Liver (tissue), 8 donors: ENCODE measurements at regions not wholly inside any gene's neighbourhood (a gene's known extent, or its start where the extent isn't known, plus 50 kb on each side); places are given as distances from the start of the nearest gene placed in this dataset.

ENCODE experiments used
- DNase-seq: peaks from one replicate; pipeline ENCODE4 v3.0.0-alpha.2; 2017; ENCODE audit warnings: low spot score
- H3K27ac ChIP-seq, 2 donors: one replicate each; pipeline ENCODE4 v1.7.0; 2013; ENCODE audit warnings: inconsistent platforms in 2 of 2, low read length in 2 of 2, control low read depth in 1 of 2, low read depth in 1 of 2, mild to moderate bottlenecking in 1 of 2
- H3K27me3 ChIP-seq, 4 donors: one replicate each; pipeline versions ENCODE4 v1.6.1 to v1.7.0; 2013; ENCODE audit warnings: low read length in 3 of 4, inconsistent platforms in 1 of 4, mild to moderate bottlenecking in 1 of 4, moderate library complexity in 1 of 4; ENCODE audit not compliant: control insufficient read depth in 4 of 4, insufficient read depth in 4 of 4
- H3K36me3 ChIP-seq, 4 donors: one replicate each; pipeline versions ENCODE4 v1.6.1 to v1.7.0; 2013; ENCODE audit warnings: low read length in 3 of 4, mild to moderate bottlenecking in 3 of 4, low read depth in 1 of 4, moderate library complexity in 1 of 4; ENCODE audit not compliant: control insufficient read depth in 4 of 4, insufficient read depth in 3 of 4
- H3K4me1 ChIP-seq, 4 donors: one replicate each; pipeline versions ENCODE4 v1.6.1 to v1.7.0; 2013; ENCODE audit warnings: low read length in 3 of 4, mild to moderate bottlenecking in 3 of 4, moderate library complexity in 1 of 4; ENCODE audit not compliant: control insufficient read depth in 4 of 4, insufficient read depth in 4 of 4
- H3K4me3 ChIP-seq, 3 donors: one replicate each; pipeline versions ENCODE4 v1.6.1 to v1.7.0; 2013; ENCODE audit warnings: low read length in 3 of 3, control low read depth in 1 of 3, low read depth in 1 of 3, mild to moderate bottlenecking in 1 of 3
- H3K9ac ChIP-seq, 2 donors: one replicate each; pipeline ENCODE4 v1.7.0; 2013; ENCODE audit warnings: low read length in 2 of 2, mild to moderate bottlenecking in 2 of 2, moderate library complexity in 2 of 2, control low read depth in 1 of 2, low read depth in 1 of 2
- H3K9me3 ChIP-seq, 4 donors: one replicate each; pipeline versions ENCODE4 v1.6.1 to v1.7.0; 2013; ENCODE audit warnings: low read length in 3 of 4; ENCODE audit not compliant: control insufficient read depth in 4 of 4
- ATF3 ChIP-seq: IDR thresholded peaks from 2 replicates; pipeline ENCODE4 v1.6.1; 2016; ENCODE audit warnings: antibody characterized with exemption
- CTCF ChIP-seq: fragments of 150-350 bp; IDR thresholded peaks from 2 replicates; pipeline ENCODE4 v1.5.1; 2017; ENCODE audit warnings: improper control_type of control experiment, low read depth, low read length; ENCODE audit not compliant: missing input control
- EGR1 ChIP-seq, 2 donors: IDR thresholded peaks; 2 replicates each; pipeline ENCODE4 v1.6.1; 2016 to 2018; ENCODE audit warnings: antibody characterized with exemption in 2 of 2, low read depth in 2 of 2
- FOXA1 ChIP-seq: IDR thresholded peaks from 2 replicates; pipeline ENCODE4 v1.6.1; 2016; ENCODE audit warnings: antibody characterized with exemption
- FOXA2 ChIP-seq: IDR thresholded peaks from 2 replicates; pipeline ENCODE4 v1.6.1; 2016; ENCODE audit warnings: antibody characterized with exemption
- GABPA ChIP-seq, 2 donors: IDR thresholded peaks in 1 of 2; conservative IDR thresholded peaks in 1 of 2; 2 replicates each; pipeline ENCODE4 v1.6.1; 2016; ENCODE audit warnings: antibody characterized with exemption in 2 of 2, mild to moderate bottlenecking in 1 of 2, moderate library complexity in 1 of 2
- HNF4A ChIP-seq, 2 donors: conservative IDR thresholded peaks; 2 replicates each; pipeline ENCODE4 v1.6.1; 2016; ENCODE audit warnings: antibody characterized with exemption in 2 of 2, mild to moderate bottlenecking in 2 of 2
- HNF4G ChIP-seq: IDR thresholded peaks from 2 replicates; pipeline ENCODE4 v1.6.1; 2016; ENCODE audit warnings: antibody characterized with exemption
- JUND ChIP-seq, 2 donors: IDR thresholded peaks; 2 replicates each; pipeline ENCODE4 v1.6.1; 2016; ENCODE audit warnings: antibody characterized with exemption in 2 of 2
- MAX ChIP-seq: IDR thresholded peaks from 2 replicates; pipeline ENCODE4 v1.6.1; 2016; ENCODE audit warnings: antibody characterized with exemption
- NR2F2 ChIP-seq: IDR thresholded peaks from 2 replicates; pipeline ENCODE4 v1.6.1; 2016; ENCODE audit warnings: antibody characterized with exemption
- RAD21 ChIP-seq, 2 donors: IDR thresholded peaks; 2 replicates each; pipeline ENCODE4 v1.6.1; 2016; ENCODE audit warnings: antibody characterized with exemption in 2 of 2, mild to moderate bottlenecking in 2 of 2
- RXRA ChIP-seq, 2 donors: IDR thresholded peaks; 2 replicates each; pipeline ENCODE4 v1.6.1; 2017 to 2018; ENCODE audit warnings: antibody characterized with exemption in 2 of 2, mild to moderate bottlenecking in 1 of 2
- SP1 ChIP-seq: IDR thresholded peaks from 2 replicates; pipeline ENCODE4 v1.6.1; 2018; ENCODE audit warnings: antibody characterized with exemption, mild to moderate bottlenecking
- TAF1 ChIP-seq: conservative IDR thresholded peaks from 2 replicates; pipeline ENCODE4 v1.6.1; 2016; ENCODE audit warnings: antibody characterized with exemption, mild to moderate bottlenecking
- YY1 ChIP-seq: IDR thresholded peaks from 2 replicates; pipeline ENCODE4 v1.6.1; 2016; ENCODE audit warnings: antibody characterized with exemption, mild to moderate bottlenecking
- ZBTB33 ChIP-seq: IDR thresholded peaks from 2 replicates; pipeline ENCODE4 v1.6.1; 2016; ENCODE audit warnings: antibody characterized with exemption
- WGBS: extraction: QIAGEN DNeasy Blood & Tissue Kit; methylation state at CpG from one replicate; pipeline ENCODE4 v1.1.7; 2013; 5-methylcytosine and 5-hydroxymethylcytosine counted together
- donor health status: healthy.
- donor health status: healthy.
- donor health status: healthy.
- donor health status: healthy.
- donor health status: healthy.

GRCh38 chr18:55105873-55106272, 146.6 kb upstream of the CCDC68 start (continued):
- TF ChIP-seq YY1: no peak
- no peak for TF ChIP-seq RXRA (IDR thresholded peaks at IDR 0.05)
- no peak for TF ChIP-seq SP1

- WGBS: 74% methylated on average over 3 of the region's 3 CpGs
- Histone ChIP-seq H3K9ac (no peak overlapping the region), H3K27ac (no peak overlapping the region), H3K27me3 (no peaks in the 10 kb centered on the region), H3K36me3 (no peaks in the 10 kb centered on the region), H3K4me1 (peaks cover 0 to 2% (median 0%) of the 10 kb centered on the region in 4 donors), H3K4me3 (no peak overlapping the region), H3K9me3 (peaks cover 0 to 2% (median 0%) of the 10 kb centered on the region in 4 donors)
- DNase-seq: no peak
- TF ChIP-seq RAD21 (IDR thresholded peaks at IDR 0.05) (no peak), JUND (IDR thresholded peaks at IDR 0.05) (no peak), CTCF (no peak), HNF4A (conservative IDR thresholded peaks at IDR 0.05) (no peak), ZBTB33 (no peak), GABPA (IDR thresholded peaks at IDR 0.05 in 1 of 2, conservative IDR thresholded peaks at IDR 0.05 in 1 of 2) (no peak), EGR1 (IDR thresholded peaks at IDR 0.05; ENCODE audit: low read depth in 2 of 2) (no peak), SP1 (no peak), ATF3 (no peak), TAF1 (no peak), MAX (no peak), FOXA1 (no peak), NR2F2 (no peak), FOXA2 (no peak), RXRA (IDR thresholded peaks at IDR 0.05) (no peak), HNF4G (no peak), YY1 (no peak)
Observed at GRCh38 chr18:55102958-55103456, 143.7 kb upstream of the CCDC68 start.

- Histone ChIP-seq H3K9ac (no peak overlapping the region), H3K27ac (no peak overlapping the region), H3K27me3 (no peaks in the 10 kb centered on the region), H3K9me3 (peaks cover 0 to 2% (median 0%) of the 10 kb centered on the region in 4 donors), H3K4me3 (no peak overlapping the region), H3K36me3 (no peaks in the 10 kb centered on the region), H3K4me1 (peaks cover 0 to 2% (median 0%) of the 10 kb centered on the region in 4 donors)
- WGBS: 45% methylated on average over 3 of the region's 3 CpGs
- no peak for DNase-seq
- TF ChIP-seq HNF4G (no peak), FOXA1 (no peak), EGR1 (IDR thresholded peaks at IDR 0.05; ENCODE audit: low read depth in 2 of 2) (no peak), HNF4A (conservative IDR thresholded peaks at IDR 0.05) (no peak), TAF1 (no peak), YY1 (no peak)
Observed at GRCh38 chr18:55102501-55102900, 143.2 kb upstream of the CCDC68 start.
